ENCODE measurements at regions not wholly inside any gene's neighbourhood (a gene's known extent, or its start where the extent isn't known, plus 50 kb on each side); places are given as distances from the start of the nearest gene placed in this dataset.

- no peak for DNase-seq
These were observed 133.0 kb upstream of the CELF4 start for GRCh38 chr18:37698508-37699040.

- no peak for DNase-seq
These were observed 128.9 kb upstream of the CELF4 start for GRCh38 chr18:37694516-37694915.

GRCh38 chr18:37691162-37691561 is 125.6 kb upstream of the CELF4 start:
- no peak for DNase-seq

- no peak for DNase-seq
These were observed 124.2 kb upstream of the CELF4 start for GRCh38 chr18:37689841-37690240.

GRCh38 chr18:37684590-37684989 is 119.0 kb upstream of the CELF4 start:
- no peak for DNase-seq

GRCh38 chr18:37684183-37684582 is 118.6 kb upstream of the CELF4 start:
- DNase-seq: no peak

GRCh38 chr18:37680911-37681310 is 115.3 kb upstream of the CELF4 start:
- DNase-seq: no peak

- no peak for DNase-seq
These were observed 110.7 kb upstream of the CELF4 start for GRCh38 chr18:37676276-37676675.

- DNase-seq: no peak
These were observed 110.1 kb upstream of the CELF4 start for GRCh38 chr18:37675699-37676098.

GRCh38 chr18:37674570-37674969 is 109.0 kb upstream of the CELF4 start:
- DNase-seq: no peak

- no peak for DNase-seq
These were observed 108.1 kb upstream of the CELF4 start for GRCh38 chr18:37673671-37674070.

- DNase-seq: no peak
These were observed 107.5 kb upstream of the CELF4 start for GRCh38 chr18:37672932-37673595.

- DNase-seq: no peak
These were observed 106.4 kb upstream of the CELF4 start for GRCh38 chr18:37672001-37672400.

- no peak for DNase-seq
These were observed 105.9 kb upstream of the CELF4 start for GRCh38 chr18:37671530-37671929.

- DNase-seq: no peak
These were observed 105.5 kb upstream of the CELF4 start for GRCh38 chr18:37671119-37671518.

- DNase-seq: no peak
These were observed 104.5 kb upstream of the CELF4 start for GRCh38 chr18:37669991-37670534.

GRCh38 chr18:37668971-37669747 is 103.6 kb upstream of the CELF4 start:
- DNase-seq: no peak

- no peak for DNase-seq
These were observed 102.2 kb upstream of the CELF4 start for GRCh38 chr18:37667836-37668235.

- no peak for DNase-seq
These were observed 101.4 kb upstream of the CELF4 start for GRCh38 chr18:37666991-37667390.

GRCh38 chr18:37666451-37666850 is 100.9 kb upstream of the CELF4 start:
- no peak for DNase-seq

- no peak for DNase-seq
These were observed 99.7 kb upstream of the CELF4 start for GRCh38 chr18:37665346-37665745.

- no peak for DNase-seq
These were observed 97.8 kb upstream of the CELF4 start for GRCh38 chr18:37663446-37663845.

GRCh38 chr18:37662546-37663339 is 97.1 kb upstream of the CELF4 start:
- DNase-seq: no peak
